GM19438 (cell line): ENCODE measurements at regions not wholly inside any gene's neighbourhood (a gene's known extent, or its start where the extent isn't known, plus 50 kb on each side); places are given as distances from the start of the nearest gene placed in this dataset.

ENCODE experiments used
- ATAC-seq: cut with Tn5 transposase; IDR thresholded peaks from one replicate; pipeline ENCODE4 v1.9.1; 2021; ENCODE audit warnings: low read depth; ENCODE audit not compliant: unreplicated experiment

DNA sequence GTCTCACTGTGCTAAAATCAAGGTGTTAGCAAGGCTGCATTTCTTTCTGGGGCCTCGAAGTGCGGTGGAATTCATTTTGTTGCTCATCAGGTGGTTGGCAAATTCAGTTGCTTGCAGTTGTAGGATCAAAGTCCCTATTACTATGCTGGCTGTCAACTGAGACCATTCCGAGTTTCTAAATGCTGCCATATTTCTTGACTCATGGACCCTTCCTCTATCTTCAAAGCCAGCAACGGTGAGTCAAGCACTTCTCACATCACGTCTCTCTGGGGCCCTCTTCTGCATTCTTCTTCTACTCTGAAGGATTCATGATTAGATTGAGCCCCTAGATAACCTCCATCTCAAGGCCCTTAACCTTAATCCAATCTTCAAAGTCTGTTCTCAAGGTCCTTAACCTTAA, 619.7 kb downstream of the HACE1 start:
- no peak for ATAC-seq

- ATAC-seq: no peak
These were observed 630.7 kb downstream of the HACE1 start for GRCh38 chr6:104229057-104229456.

- ATAC-seq: no peak
These were observed 632.2 kb downstream of the HACE1 start for GRCh38 chr6:104227508-104227907.

GRCh38 chr6:104226790-104227446, 632.8 kb downstream of the HACE1 start:
- no peak for ATAC-seq

DNA sequence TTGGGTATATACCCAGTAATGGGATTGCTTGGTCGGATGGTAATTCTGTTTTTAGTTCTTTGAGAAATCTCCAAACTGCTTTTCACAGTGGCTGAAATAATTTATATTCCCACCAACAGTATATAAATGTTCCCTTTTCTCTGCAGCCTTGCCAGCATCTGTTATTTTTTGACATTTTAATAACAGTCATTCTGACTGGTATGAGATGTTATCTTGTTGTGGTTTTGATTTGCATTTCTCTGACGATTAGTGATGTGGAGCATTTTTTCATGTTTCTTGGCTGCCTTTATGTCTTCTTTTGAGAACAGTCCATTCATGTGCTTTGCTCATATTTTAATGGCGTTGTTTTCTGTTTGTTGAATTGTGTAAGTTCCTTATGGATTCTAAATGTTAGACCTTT, 641.6 kb downstream of the HACE1 start:
- no peak for ATAC-seq

DNA sequence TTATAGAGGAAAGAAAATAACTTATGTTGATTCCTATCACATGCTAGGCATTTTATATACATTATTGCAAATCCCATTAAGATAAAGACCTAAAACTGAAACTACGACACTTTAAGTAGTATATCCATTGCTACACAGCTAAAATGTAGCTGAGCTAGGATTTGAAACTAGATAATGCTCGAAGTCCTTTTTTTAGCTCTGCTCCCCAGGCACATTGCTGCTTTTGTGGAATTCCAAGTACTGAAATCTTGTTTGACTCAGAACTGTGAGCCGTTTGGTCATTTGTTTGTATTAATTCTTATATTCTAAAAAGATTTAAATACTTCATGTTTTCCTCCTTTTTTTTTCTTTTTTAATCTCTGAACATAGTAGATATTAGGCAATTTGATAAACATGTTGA, 644.8 kb downstream of the HACE1 start:
- ATAC-seq: no peak

GRCh38 chr6:104212977-104213668, 646.6 kb downstream of the HACE1 start:
- ATAC-seq: no peak

DNA sequence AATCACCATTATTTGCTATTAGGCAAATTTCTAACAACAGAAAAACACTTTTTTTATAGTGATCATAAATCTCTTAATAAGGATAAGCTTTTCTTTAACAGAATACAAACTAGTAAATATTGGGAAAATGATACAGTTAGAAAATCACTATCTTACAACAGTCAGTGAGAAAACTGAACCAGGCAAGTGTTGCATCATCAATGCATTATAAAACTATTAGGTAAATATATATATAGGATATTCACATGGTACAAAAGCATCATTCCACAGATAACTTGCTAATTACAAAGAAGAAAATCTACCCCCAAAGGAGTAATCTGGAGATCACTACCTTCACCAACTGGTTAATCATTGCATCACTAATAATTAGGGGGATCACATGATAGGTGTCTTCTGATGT, 652.1 kb downstream of the HACE1 start:
- ATAC-seq: no peak

DNA sequence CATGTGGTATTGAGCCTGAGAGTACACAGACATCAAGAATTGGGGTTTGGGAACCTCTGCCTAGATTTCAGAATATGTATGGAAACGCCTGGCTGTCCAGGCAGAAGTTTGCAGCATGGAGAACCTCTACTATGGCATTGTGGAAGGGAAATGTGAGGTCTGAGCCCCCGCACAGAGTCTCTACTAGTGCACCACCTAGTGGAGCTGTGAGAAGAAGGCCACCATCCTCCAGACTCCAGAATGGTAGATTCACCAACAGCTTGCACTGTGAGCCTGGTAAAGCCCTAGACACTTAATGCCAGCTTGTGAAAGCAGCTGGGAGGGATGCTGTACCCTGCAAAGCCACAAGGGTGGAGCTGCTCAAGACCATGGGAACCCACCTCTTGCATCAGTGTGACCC, 658.2 kb downstream of the HACE1 start:
- no peak for ATAC-seq

DNA sequence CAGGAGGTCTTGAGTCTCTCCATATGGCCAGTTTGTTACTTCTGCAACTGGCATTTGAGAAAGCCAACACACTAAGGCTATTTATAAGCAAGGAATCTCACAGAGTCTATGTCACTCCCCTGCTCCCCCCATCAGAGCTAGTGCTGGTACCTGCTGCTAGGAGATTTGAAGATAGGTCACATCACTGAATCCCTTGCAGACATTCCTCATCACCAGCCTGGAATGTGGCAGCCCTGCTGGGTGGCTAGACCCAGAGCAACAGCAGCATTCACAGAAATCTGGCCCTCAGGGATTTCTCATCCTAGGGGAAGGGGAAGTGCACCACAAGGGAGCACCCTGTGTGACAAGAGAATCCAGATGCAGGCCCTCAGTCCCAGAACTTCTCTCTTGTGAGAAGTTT, 672.1 kb downstream of the HACE1 start:
- no peak for ATAC-seq

- ATAC-seq: no peak
These were observed 672.9 kb downstream of the HACE1 start for GRCh38 chr6:104186831-104187230.

DNA sequence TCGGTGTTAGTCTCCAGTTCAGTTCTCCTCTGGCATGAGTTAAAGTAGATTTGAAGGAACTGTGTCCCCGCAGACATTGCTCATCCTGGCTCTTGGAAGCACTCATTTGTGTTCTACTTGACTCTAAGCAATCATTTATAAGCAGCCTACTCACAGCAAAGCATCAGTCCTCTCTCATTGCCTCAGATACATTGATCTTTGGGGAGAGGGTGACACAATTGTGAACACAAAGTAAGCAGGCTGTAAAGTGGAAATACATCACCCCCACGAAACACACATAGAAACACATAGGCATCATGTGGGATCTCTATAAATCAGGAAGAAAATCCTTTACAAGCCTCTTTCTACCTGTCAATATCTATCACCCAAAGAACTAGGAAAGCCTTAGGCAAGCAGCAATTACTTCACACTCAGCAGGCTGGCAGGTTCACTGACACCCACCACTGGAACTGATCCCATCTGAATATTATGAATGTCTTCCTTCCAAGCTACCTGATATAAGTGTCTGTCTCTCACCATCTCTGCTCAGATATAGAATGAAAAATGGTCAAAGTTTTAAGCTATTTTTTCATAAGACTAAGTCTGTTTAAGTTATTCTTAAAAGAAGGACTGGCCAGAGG, 675.8 kb downstream of the HACE1 start:
- ATAC-seq: no peak

GRCh38 chr6:104182811-104183210, 676.9 kb downstream of the HACE1 start:
- ATAC-seq: no peak

- no peak for ATAC-seq
These were observed 686.1 kb downstream of the HACE1 start for GRCh38 chr6:104173668-104174067.

GRCh38 chr6:104170401-104170800, 689.3 kb downstream of the HACE1 start:
- ATAC-seq: no peak

GRCh38 chr6:104166055-104166668, 693.6 kb downstream of the HACE1 start:
- no peak for ATAC-seq

DNA sequence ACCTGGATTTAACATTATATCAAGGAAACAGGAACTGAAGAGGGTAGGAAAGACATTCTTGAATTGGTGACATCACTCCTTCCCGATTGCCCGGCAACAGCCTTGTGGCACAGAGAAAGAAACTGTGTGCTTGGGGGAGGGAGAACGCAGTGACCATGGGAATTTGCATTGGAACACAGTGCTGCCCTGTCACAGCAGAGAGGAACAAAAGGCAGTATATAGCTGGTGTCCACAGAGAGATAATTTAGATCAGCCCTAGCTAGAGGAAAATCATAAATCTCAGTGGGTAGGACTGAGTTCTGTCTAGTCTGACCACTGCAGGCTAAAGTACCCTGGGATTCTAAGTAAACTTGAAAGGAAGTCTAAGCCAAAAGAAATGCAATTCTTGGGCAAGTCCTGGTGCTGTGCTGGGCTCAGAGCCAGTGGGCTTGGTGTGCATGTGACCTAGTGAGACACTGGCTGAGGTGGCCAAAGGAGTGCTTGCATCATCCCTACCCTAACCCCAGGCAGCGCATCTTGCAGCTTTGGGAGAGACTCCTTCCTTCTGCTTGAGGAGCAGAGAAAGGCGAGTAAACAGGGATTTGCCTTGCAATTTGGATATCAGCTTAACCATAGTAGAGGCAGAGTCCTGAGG, 697.6 kb downstream of the HACE1 start:
- ATAC-seq: no peak

GRCh38 chr6:104159045-104159618, 700.6 kb downstream of the HACE1 start:
- no peak for ATAC-seq

GRCh38 chr6:104143757-104144156, 716.0 kb downstream of the HACE1 start:
- ATAC-seq: no peak

GRCh38 chr6:104134876-104135275, 724.8 kb downstream of the HACE1 start:
- ATAC-seq: no peak

DNA sequence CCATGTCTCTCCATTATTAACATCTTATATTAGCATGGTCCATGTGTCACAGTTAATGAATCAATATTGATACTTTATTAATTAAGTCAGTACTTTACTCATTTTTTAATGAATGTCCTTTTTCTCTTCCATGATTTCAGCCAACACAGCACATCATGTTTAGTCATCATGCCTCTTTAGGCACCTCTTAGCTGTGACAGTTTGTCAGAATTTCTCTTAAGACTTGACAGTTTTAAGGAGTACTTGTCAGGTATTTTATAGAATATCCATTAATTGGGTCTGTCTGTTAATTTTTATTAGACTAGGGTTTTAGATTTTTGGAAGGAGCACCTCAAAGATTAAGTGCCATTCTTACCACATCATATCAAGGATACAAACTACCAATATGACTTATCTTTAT, 729.4 kb downstream of the HACE1 start:
- no peak for ATAC-seq
